ENCODE measurements at regions not wholly inside any gene's neighbourhood (a gene's known extent, or its start where the extent isn't known, plus 50 kb on each side); places are given as distances from the start of the nearest gene placed in this dataset.

DNA sequence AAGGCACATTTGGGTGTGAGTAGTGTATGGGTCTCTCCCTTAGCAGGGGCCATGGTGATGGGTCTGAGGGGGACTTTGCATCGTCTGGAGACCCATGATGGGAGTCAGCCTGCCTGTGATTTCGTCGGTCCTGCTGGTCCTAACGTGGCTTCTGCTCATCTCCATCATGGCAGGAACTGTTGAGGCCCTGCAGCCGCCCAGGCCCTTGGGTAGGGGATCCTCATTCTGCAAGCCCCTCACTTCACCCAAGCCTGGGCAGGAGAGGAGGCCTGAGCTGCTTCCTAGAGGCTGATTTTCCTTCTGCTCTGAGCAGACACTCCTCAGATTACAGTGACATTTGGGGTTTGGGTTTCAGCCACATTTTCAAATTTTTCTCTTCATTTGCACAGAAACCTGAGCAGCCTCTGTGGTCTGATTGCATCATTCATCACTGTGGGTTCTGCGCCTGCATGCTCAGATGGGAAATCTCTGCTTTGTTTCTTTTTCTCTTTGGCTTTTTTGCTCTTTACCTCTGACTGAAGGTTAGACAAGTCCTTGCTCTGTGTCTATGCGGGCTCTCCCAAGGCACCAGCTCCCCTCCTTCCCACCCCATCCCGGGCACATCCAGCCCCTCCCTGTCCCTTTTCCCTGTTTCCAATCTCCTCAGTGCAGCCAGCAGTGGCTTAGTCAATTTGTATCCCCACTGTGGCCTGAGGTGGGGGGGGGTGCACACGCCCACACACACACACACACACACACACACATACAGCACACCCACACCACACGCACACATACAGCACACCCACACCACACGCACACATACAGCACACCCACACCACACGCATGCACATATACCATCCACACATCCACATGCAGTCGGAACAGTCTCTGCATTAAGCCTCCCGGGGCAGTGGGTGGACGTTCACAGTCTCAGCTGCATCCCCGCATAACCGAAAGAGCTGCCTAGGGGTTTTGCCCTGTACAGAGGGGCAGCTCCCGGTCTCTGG, 305.4 kb upstream of the HS6ST1 start:
- no peak for DNase-seq

DNA sequence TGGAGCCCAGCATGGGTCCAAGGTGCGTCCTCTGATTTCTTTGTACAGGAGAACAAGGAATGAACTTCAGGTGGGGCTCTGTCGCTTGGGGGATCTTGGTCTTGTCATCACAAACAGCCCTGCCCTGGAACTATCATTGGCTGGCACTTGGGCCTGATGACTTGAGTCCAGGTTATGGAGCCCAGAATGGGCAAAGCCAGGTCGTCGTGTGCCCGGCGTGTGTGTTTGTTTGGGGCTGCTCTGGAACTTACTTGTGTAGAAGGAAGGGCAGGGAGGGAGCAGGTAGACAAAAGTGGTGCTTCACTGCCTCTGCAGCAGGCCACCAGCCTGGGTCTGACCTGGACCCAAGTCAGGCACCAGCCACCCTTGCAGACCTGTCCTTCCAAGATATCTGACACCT, 306.3 kb upstream of the HS6ST1 start:
- DNase-seq = no peak

DNA sequence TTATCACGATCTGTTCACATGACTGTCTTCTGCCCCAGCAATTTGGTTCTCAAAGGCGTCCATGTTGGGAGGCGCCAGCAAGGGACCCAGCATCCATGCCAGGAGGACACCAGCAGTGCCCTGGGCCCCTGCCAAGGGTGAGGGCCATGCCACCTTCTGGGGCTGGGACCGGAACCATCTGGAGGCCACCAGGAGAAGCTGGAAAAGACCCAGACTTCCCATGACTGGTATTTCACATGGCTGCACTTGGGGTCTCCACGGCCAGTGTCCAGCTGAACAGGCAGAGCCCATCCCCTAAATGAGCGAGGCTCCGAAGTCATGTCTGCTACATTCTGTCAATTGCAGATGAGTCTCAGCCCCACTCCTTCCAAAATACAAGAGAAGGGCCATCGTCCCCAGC, 306.8 kb upstream of the HS6ST1 start:
- no peak for DNase-seq

DNA sequence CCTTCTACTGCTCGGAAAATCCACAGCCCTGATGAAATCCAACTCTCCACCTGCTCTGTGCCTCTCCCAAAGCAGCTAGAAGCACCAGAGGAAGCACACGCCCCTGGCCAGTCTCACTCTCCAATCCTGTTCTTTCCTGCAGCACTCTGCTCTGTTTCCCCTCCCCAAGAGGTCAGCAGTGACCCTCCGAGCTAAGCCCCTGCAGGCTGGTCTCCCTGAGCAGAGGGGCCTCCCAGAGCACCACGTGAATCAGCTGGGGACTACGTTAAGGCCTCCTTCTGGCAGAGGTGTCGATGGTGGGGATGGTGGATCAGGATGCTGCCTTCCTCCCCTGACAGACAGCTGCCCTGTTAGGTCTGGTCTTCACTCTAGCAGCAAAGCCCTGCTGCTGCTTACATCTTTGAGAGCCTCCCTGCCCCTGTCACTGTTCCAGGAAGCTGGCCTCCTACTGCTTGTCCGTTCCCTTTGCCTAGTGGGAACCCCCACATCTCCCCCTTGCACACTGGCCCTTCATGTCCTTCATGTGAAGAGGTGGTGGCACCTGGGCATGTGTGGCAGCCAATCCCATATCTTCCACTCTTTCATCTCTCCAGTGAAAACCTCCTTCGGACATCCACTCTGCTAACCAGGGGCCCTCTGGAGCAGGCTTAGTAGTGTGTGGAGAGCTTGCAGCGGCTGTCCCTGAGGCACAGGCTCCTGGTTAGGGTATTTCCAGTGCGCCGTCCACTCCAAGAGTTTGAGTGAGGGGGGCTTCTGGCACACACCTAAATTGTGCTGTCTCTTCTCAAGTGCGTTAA, 307.5 kb upstream of the HS6ST1 start:
- DNase-seq = no peak

DNA sequence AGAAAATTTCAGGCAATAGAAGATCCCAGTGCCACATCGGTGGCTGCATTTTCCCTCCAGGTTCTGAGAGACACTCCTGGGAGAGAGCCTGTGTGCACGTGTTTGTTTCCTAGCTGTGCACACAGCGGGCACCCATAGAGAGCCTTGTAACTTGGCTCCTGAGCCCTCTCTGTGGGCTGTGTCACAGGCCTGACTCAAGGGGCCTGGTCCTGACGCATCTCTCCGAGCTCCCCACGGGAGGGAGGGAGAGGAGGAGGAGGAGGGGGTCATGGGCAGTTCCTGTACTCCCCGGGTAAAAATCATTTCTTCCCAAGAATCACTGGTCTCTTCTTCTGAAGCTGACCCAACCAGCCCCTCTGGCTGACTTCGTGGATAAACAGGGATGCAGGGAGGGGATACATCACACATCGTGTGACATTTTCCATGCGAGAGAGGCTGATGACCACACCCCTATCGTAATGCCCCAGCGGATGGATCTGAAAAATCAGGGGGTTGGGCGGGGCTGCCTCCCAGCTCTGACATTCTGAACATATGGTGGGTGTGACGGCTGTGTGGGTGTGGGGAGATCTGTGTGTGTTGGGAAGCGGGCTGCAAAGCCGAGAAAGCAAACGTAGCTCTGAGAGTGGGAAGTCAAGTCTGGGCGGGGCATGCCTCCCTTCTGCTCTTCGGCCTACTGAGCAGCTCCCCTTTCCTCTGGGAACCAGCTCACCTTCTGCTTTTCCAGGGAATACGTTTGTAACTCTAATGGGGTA, 308.3 kb upstream of the HS6ST1 start:
- no peak for DNase-seq

DNA sequence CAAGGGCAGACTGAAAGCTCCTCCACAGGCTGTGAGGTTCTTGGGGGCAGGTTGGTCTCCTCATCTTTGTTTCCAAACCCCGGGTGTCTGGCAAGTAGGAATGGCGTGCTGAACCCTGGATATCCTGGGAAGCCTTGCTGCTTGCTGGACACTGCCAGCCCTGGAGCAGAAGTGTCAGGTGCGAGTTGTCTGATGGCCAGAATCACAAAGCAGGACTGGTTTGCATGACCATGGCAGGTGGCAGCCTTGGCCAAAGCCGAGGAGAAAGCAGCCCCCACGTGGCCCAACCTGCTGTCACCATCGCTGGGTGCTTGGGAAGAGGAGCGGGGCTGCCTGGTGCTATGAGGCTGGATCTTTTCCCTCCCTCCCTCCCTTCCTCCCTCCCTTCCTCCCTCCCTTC, 309.5 kb upstream of the HS6ST1 start:
- DNase-seq = no peak

DNA sequence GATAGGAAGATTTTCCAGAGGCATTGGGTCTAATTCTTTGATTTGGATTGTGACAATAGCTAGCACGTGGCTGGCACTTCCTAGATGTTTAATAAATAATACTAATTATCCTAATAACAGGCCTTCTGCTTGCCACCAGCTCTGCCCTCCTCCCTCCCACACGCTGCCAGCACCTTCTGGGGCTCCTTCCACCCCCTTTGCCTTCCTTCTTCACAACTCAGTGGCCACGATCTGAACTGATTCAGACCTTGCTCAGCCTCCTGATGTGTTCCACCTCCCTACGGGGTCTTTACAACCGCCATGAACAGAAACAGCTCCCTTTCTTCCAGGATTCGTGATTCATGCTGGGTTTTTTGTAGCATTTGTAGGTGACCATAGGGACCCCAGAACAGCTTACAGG, 310.3 kb upstream of the HS6ST1 start:
- no peak for DNase-seq

DNA sequence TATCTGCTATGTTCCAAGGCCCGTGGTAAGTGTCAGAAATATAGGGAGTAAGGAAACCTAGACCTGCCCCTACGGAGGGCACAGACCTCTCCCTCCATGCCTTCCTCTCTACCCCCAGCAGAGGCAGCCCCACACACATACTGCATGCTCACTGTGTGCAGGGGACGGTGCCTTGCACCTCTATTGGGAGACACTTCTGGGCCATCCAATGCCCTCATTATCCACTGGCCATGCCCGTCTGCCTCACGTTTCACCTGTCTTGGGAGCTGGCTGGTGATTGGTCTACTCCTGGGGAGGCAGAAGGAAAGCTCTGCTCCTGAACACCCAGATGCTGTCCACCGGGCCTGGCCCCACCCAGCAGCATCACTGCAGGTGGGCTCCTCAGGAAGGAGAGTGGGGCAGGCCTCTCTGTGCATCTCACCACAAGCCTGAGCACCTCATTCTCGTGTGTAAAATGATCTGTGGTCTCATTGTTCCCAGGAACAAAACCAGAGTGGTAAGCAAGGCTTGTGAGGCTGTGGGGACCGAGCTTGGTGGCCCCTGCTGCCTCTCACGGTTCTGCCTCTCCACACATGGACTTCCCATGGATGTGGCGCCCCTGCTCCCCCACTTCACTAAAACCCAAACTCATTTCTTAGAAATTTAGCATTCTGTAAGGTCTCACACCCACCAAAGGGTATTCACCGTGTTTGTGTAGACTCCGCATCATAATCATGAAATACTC, 312.5 kb upstream of the HS6ST1 start:
- no peak for DNase-seq

DNA sequence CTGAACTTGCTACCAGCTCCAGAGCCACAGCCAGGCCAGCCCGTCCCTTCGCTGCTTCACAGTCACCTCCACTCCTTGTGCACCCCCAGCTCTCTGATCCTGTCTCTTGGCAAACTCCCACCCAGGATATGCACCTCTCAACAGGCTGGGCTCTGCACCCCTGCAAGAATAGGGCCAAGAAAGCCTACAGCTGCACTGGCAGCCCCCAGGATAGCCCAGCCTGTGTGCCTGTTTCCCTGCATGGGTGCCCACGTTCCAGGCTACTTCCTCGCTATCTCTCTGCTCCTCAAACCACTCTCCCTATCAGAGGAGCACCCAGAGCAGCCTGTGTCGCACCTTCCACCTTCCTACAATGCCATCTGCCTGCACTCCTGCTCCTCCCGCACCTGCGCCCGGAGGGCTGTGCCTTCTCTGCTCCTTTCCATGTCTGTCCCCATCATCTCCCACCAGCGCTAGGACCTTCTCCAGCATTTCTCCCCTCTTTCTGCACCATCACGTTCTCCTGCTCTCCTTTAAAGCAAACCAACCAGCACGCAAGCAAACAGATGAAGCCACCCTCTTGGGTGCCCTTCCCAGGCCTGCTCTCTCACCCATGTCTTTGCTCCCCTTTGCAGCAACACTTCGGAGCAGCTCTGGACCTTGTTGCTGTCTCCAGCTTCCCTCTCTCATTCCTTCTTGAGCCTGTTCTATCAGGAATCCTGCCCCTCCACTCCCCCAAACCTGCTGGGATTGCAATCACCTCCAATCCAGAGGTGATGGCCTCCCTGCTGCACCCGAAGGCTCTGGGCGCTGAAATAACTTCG, 313.2 kb upstream of the HS6ST1 start:
- no peak for DNase-seq

DNA sequence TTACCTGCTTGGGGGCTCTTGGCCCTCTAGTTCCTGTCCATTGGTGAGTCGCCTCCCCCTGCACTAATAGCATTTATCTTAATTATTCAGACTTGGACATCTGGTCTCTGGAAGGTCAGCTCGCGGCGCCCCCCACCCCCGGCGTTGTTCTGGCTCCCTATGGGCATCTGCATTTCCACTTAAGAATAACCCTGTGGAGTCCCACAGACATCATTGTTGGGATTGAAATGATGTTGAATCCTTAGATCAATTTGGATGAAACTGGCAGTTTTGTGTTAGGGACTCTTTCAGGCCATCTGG, 313.8 kb upstream of the HS6ST1 start:
- DNase-seq = no peak

DNA sequence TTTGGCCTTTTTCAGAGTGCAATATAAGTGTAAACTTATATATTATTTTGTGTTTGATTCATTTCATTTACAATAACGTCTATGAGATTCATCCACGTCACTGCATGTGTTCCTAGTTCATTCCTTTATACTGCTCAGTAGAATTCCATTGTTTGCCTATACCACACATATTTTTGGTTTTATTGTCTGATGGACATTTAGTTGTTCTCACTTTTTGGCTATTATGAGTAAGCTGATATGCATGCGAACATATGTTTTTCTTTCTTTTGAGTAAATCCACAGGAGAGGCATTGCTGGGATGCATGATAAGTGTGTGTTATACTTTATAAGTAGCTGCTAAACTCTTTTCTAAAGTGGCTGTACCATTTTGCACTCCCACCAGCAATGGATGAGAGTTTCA, 314.8 kb upstream of the HS6ST1 start:
- DNase-seq = no peak

DNA sequence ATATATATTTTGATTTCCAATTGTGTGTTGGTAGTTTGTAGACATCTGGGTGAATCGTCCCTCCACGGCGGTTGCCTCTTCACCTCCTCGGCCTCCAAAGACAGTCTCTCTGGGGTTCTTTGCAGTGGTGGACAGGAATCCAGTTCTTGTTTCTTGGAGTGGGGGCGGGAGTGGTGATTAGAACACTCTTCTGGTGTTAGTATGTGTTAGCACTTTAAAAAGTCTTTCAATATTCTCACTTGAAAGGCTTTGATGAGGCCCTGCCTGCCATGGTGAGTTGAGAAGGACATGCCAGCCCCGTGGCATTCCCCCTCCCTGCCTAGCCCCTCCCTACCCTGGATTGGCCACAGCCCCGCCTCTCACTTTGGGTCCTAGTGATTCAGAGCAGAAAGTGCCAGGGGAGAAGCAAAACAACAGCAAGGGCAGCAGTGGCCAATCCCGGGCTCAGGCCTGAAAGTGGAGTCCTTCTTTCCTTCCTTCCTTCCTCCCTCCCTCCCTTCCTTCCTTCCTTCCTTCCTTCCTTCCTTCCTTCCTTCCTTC, 316.8 kb upstream of the HS6ST1 start:
- DNase-seq = no peak

DNA sequence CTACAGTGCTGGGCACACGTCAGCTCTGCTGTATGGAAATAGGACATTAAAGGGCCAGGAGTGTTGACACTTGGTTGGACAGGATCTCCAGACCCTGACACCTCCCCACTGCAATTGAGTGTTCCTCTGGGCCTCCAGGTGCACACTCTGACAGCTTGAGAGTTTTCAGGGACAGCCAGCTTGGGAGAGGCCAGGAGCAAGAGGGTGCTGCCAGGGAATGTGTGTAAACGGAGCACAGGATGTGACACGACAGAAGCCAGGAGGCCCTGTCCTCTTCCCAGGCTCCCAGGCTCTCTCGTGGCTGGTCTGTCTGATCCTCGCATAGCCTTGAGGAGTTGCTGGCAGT, 318.1 kb upstream of the HS6ST1 start:
- DNase-seq = no peak

DNA sequence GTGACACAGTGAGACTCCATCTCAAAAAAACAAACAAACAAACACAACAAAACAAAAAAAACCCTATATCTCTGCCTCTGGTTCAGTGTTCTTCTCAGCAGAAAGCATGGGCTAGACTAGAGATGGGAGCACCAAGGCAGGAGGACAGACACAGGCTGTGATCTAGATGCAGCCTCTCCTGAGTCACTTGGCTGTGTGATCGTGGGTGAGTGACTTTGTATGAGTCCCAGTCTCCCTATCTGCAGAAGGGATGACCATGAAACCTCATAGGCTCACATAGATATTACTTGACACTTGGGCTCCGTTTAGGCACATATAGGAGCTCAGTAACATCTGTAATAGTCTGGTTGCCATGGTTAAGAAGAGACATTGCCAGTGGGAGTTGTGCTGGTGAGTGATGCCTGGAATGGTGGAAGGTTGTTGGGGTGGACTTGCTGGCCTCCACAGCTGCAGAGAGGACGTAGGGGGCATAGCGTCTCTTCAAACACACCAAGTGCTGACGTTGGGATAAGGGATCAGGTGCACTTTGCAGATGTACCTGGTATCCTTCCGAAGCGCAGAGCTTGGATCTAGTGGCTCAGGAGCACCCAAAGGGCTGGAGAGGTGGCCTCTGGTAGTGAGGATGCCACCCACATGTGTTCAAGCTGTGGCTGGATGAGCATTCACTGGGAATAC, 318.9 kb upstream of the HS6ST1 start:
- no peak for DNase-seq

DNA sequence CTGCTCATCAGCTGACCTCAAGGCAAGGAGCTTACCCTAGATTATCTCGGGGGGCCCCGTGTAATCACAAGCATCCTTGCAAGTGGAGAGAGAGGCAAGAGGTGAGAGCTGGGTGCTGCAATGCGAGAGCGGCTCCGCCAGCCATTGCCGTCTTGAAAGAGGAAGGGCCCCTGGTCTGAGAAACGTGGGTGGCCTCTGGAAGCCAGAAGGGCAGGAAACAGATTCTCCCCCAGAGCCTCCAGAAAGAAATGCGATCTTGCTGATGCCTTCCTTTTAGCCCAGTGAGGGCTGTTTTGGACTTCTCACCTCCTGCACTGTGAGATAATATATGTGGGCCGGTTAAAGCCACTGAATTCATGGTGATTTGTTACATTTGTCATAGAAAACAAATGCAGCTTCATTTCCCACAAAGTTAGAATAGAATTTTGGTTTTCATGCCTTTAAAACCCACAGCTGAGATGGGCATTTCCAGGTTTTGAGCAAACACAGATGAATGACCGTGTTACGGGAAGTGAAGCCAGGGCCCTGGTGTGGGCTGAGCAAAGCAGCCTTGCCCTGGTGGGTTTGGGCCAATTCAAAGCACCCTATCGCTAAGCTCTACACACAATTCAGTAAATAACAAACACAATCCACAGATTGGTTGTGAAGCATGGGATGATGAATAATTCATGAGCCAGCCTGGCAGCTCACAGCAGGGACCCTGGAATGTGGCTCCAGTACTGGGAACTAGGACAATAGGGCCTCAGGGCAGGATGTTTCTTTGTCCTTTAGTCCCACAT, 319.9 kb upstream of the HS6ST1 start:
- DNase-seq = no peak

DNA sequence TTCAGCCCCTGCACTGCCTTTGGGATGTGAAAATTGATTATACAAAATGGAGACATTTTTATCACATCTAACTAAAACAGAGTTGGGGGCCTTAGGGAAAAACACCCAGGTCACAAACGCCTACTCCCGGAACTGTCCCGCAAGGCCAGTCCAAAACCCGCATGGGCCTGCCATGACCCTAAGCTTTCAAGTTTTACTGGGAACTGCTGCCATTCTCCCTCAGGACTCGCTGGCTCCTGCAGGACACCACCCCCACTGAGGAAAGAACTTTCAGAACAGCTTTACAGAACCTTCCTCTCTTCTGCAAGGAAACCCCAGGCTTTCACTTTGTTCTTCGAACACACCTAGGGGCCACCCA, 320.4 kb upstream of the HS6ST1 start:
- DNase-seq = no peak

DNA sequence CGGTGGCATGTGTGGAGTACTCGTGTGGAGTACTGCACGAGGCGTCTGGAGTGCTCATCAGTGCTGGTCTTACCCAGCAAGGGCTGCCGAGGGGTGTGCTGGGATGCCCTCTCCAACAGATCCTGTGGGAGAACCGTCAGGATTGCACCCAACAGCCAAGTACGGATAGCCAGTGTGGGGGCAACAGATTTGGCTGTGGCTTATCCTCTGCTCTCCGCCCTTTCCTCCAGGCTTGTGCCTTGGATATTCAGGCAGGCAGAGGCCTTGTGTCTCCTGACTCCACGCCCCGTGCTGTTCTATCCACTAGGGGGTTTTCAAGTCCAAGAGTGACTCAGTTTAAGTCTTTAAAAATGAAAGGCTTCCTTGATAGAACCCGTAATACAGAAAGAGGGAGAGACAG, 321.0 kb upstream of the HS6ST1 start:
- no peak for DNase-seq

DNA sequence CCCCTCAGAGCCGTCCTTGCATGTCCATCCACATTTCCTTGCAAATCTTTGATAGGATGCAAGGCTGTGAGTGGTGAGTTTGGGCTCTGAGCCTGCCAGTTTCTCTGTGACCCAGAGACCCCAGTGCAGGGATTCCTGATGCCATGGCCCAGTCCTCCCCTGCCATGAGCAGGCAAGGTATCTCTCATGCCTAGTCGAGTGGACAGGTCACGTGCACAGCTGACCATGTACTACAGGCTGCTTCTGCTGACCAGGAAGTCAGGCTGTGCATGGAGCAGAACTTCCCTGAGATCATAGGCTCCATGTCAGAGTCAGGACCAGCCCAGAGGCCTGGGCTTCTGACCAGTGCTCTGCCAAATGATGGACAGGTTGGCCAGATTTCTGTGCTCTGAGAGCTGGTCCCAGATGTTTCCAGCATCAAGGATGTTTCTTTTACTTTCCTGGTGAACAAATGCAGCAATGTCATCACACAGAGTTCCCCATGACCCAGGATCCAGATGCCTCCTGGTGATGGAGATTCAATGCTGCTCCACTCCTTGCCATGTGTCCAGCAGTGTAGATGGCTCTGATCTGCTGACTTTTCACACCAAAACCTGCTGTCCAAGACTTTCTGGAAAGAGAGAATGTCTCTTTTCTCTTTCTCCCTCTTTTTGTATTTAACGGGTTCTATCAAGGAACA, 321.6 kb upstream of the HS6ST1 start:
- no peak for DNase-seq

DNA sequence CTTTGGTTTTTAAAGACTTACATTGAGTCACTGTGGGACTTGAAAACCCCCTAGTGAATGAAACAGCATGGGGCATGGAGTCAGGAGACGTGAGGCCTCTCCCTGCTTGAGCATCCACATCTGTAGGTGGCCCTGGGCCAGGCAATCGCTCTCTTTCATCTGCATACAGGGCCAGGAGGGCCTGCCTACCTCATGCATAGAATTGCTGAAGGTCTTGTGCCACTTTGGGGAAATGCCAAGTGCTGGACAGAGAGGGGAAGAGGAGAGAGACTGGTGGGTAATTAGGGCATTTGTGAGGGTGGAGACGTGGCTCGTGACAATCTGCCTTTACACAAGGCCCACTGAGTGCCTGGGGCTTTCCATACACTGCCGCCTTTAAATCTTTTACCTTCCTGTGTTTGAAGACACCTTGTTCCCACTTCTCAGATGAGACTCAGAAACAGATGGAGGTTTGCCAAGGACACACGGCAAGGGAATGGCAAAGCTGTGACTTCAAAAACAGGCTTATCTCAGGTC, 322.2 kb upstream of the HS6ST1 start:
- DNase-seq = no peak

All from SIG-M5 (cell line).